Retinal pigment epithelial cell (primary cell): ENCODE measurements at regions not wholly inside any gene's neighbourhood (a gene's known extent, or its start where the extent isn't known, plus 50 kb on each side); places are given as distances from the start of the nearest gene placed in this dataset.

ENCODE experiments used
- DNase-seq: peaks from one replicate; pipeline ENCODE4 v3.0.0-alpha.2; 2010; ENCODE audit warnings: low read depth
- H3K4me3 ChIP-seq: 2 replicates; pipeline ENCODE4 v1.5.1; 2011; ENCODE audit warnings: mild to moderate bottlenecking, low read length, control low read depth, moderate library complexity
- CTCF ChIP-seq: conservative IDR thresholded peaks from 2 replicates; pipeline ENCODE4 v1.5.1; 2011; ENCODE audit warnings: low read depth, low read length, control low read depth, inconsistent platforms

GRCh38 chr2:176552501-176553135 lies 283.4 kb downstream of the MTX2 start:
- H3K4me3 ChIP-seq: no peak overlapping the region
- TF ChIP-seq CTCF: no peak
- no peak for DNase-seq

- no peak for DNase-seq
- H3K4me3 ChIP-seq: peak overlapping the region; percentile 59
- no peak for TF ChIP-seq CTCF
These were observed 284.5 kb downstream of the MTX2 start for GRCh38 chr2:176553685-176554100.

- peak overlapping the region; percentile 59 for H3K4me3 ChIP-seq
- DNase-seq: no peak
- peak; percentile 71 for TF ChIP-seq CTCF
These were observed 285.1 kb downstream of the MTX2 start for GRCh38 chr2:176554101-176555048.

- no peak for TF ChIP-seq CTCF
- DNase-seq: no peak
- no peak overlapping the region for H3K4me3 ChIP-seq
These were observed 285.9 kb downstream of the MTX2 start for GRCh38 chr2:176555112-176555511.

GRCh38 chr2:176555781-176556180 lies 286.5 kb downstream of the MTX2 start:
- no peak for DNase-seq
- no peak overlapping the region for H3K4me3 ChIP-seq
- no peak for TF ChIP-seq CTCF

- TF ChIP-seq CTCF: no peak
- no peak for DNase-seq
- H3K4me3 ChIP-seq: no peak overlapping the region
These were observed 287.1 kb downstream of the MTX2 start for GRCh38 chr2:176556373-176556772.
